Natural killer cell (primary cell): ENCODE measurements at regions not wholly inside any gene's neighbourhood (a gene's known extent, or its start where the extent isn't known, plus 50 kb on each side); places are given as distances from the start of the nearest gene placed in this dataset.

Experiments
- ATAC-seq, 3 donors: fragments of 150-1000 bp in 2 of 3; fragments of 200-7000 bp in 1 of 3; cut with Tn5 transposase; 1 replicate in 1 of 3; 2 replicates in 2 of 3; pipeline ENCODE4 v1.10.0; 2021; ENCODE audit warnings: mild to moderate bottlenecking in 2 of 3, moderate library complexity in 2 of 3
- DNase-seq, 2 donors: peaks; one replicate each; pipeline versions ENCODE4 v3.0.0 to v3.0.0-alpha.2; 2013 to 2021; ENCODE audit warnings: mixed read lengths in 1 of 2
- H3K27ac ChIP-seq: one replicate; pipeline ENCODE4 v1.5.1; 2013; ENCODE audit warnings: mild to moderate bottlenecking, low read length
- H3K27me3 ChIP-seq: one replicate; pipeline ENCODE4 v1.6.1; 2013; ENCODE audit warnings: low read length; ENCODE audit not compliant: control insufficient read depth, insufficient read depth
- H3K36me3 ChIP-seq: one replicate; pipeline ENCODE4 v1.6.1; 2013; ENCODE audit warnings: low read length; ENCODE audit not compliant: control insufficient read depth, insufficient read depth
- H3K4me1 ChIP-seq: one replicate; pipeline ENCODE4 v1.6.1; 2013; ENCODE audit warnings: low read length; ENCODE audit not compliant: control insufficient read depth, insufficient read depth
- H3K4me3 ChIP-seq: one replicate; pipeline ENCODE4 v1.5.1; 2013; ENCODE audit warnings: low read length
- H3K9me3 ChIP-seq: one replicate; pipeline ENCODE4 v1.6.1; 2013; ENCODE audit warnings: low read length; ENCODE audit not compliant: control insufficient read depth, insufficient read depth
- H3K27ac Mint-ChIP-seq, 2 donors: one replicate each; pipeline ENCODE4 v1.8.0; 2022; ENCODE audit warnings: mild to moderate bottlenecking in 2 of 2, mixed read lengths in 2 of 2, moderate library complexity in 1 of 2
- H3K27me3 Mint-ChIP-seq, 2 donors: one replicate each; pipeline ENCODE4 v1.8.0; 2022; ENCODE audit warnings: low read depth in 2 of 2, mixed read lengths in 2 of 2
- H3K36me3 Mint-ChIP-seq: one replicate; pipeline ENCODE4 v1.8.0; 2022; ENCODE audit warnings: mixed read lengths
- H3K4me1 Mint-ChIP-seq, 2 donors: one replicate each; pipeline ENCODE4 v1.8.0; 2022; ENCODE audit warnings: mixed read lengths in 2 of 2
- H3K4me3 Mint-ChIP-seq: one replicate; pipeline ENCODE4 v1.8.0; 2022; ENCODE audit warnings: mild to moderate bottlenecking, moderate library complexity, mixed read lengths
- H3K9me3 Mint-ChIP-seq, 2 donors: one replicate each; pipeline ENCODE4 v1.8.0; 2022; ENCODE audit warnings: mixed read lengths in 2 of 2
- CTCF ChIP-seq: fragments of 200-600 bp; IDR thresholded peaks from one replicate; pipeline ENCODE4 v1.8.0; 2022; ENCODE audit warnings: antibody characterized with exemption
- WGBS: methylation state at CpG from one replicate; pipeline ENCODE4 v1.1.7; 2013; ENCODE audit warnings: missing lambda C conversion rate; ENCODE audit not compliant: insufficient coverage; 5-methylcytosine and 5-hydroxymethylcytosine counted together
- intact Hi-C: fragments of 100-400 bp; cut with micrococcal nuclease; formaldehyde crosslinking; loops from one replicate; pipeline ENCODE4 v1.14.2; 2022

GRCh38 chr11:19576903-19577302 is 135.7 kb upstream of the NAV2 start:
- H3K9me3 Mint-ChIP-seq, result no peaks in the 10 kb centered on the region
- TF ChIP-seq CTCF, result no peak

GRCh38 chr11:19576054-19576453 is 136.6 kb upstream of the NAV2 start:
- Mint-ChIP-seq H3K27me3 (peaks cover 0 to 1% of the 10 kb centered on the region in 2 donors), H3K27ac (no peak overlapping the region), H3K4me3 (no peak overlapping the region), H3K4me1 (no peaks in the 10 kb centered on the region), H3K36me3 (no peaks in the 10 kb centered on the region), H3K9me3 (no peaks in the 10 kb centered on the region)
- intact Hi-C loops, result no loop called here
- 92% methylated on average over 2 of the region's 3 CpGs for WGBS
- H3K4me1 ChIP-seq, result no peaks in the 10 kb centered on the region
- no peak for DNase-seq
- TF ChIP-seq CTCF, result no peak
- no peak overlapping the region for H3K4me3 ChIP-seq
- H3K27me3 ChIP-seq, result no peaks in the 10 kb centered on the region
- no peak for ATAC-seq
- no peak overlapping the region for H3K27ac ChIP-seq
- no peaks in the 10 kb centered on the region for H3K36me3 ChIP-seq
- H3K9me3 ChIP-seq, result no peaks in the 10 kb centered on the region

More at GRCh38 chr11:19576903-19577302, 135.7 kb upstream of the NAV2 start:
- H3K4me3 Mint-ChIP-seq, result no peak overlapping the region
- no peaks in the 10 kb centered on the region for H3K36me3 Mint-ChIP-seq
- peaks cover 0 to under 1% of the 10 kb centered on the region in 2 donors for H3K27me3 Mint-ChIP-seq
- DNase-seq (no peak), ATAC-seq (no peak)
- Histone ChIP-seq H3K27ac (no peak overlapping the region), H3K4me1 (no peaks in the 10 kb centered on the region), H3K36me3 (no peaks in the 10 kb centered on the region), H3K9me3 (no peaks in the 10 kb centered on the region), H3K27me3 (no peaks in the 10 kb centered on the region), H3K4me3 (no peak overlapping the region)
- intact Hi-C loops, result no loop called here
- H3K4me1 Mint-ChIP-seq, result no peaks in the 10 kb centered on the region
- 84% methylated on average over 6 of the region's 6 CpGs for WGBS
- H3K27ac Mint-ChIP-seq, result no peak overlapping the region

- no peak overlapping the region for H3K4me3 Mint-ChIP-seq
- no peaks in the 10 kb centered on the region for H3K4me1 Mint-ChIP-seq
- H3K4me1 ChIP-seq, result no peaks in the 10 kb centered on the region
- no peaks in the 10 kb centered on the region for H3K36me3 Mint-ChIP-seq
- no peak for TF ChIP-seq CTCF
- intact Hi-C loops, result no loop called here
- H3K9me3 ChIP-seq, result no peaks in the 10 kb centered on the region
- no peaks in the 10 kb centered on the region for H3K36me3 ChIP-seq
- ATAC-seq (no peak), DNase-seq (no peak)
- 61% methylated on average over 3 of the region's 3 CpGs for WGBS
- no peak overlapping the region for H3K27ac Mint-ChIP-seq
- H3K9me3 Mint-ChIP-seq, result no peaks in the 10 kb centered on the region
- peaks cover 0 to 5% of the 10 kb centered on the region in 2 donors for H3K27me3 Mint-ChIP-seq
- no peaks in the 10 kb centered on the region for H3K27me3 ChIP-seq
- H3K27ac ChIP-seq, result no peak overlapping the region
- H3K4me3 ChIP-seq, result no peak overlapping the region
Measured at GRCh38 chr11:19574916-19575315, 137.7 kb upstream of the NAV2 start.

- Histone ChIP-seq H3K27me3 (no peaks in the 10 kb centered on the region), H3K9me3 (no peaks in the 10 kb centered on the region), H3K4me1 (no peaks in the 10 kb centered on the region), H3K4me3 (no peak overlapping the region), H3K27ac (no peak overlapping the region), H3K36me3 (no peaks in the 10 kb centered on the region)
- H3K9me3 Mint-ChIP-seq, result no peaks in the 10 kb centered on the region
- H3K36me3 Mint-ChIP-seq, result no peaks in the 10 kb centered on the region
- intact Hi-C loops, result no loop called here
- ATAC-seq (no peak), DNase-seq (no peak)
- no peaks in the 10 kb centered on the region for H3K4me1 Mint-ChIP-seq
- H3K4me3 Mint-ChIP-seq, result no peak overlapping the region
- H3K27me3 Mint-ChIP-seq, result peaks cover 0 to 10% of the 10 kb centered on the region in 2 donors
- 93% methylated on average over 1 of the region's 1 CpG for WGBS
- TF ChIP-seq CTCF, result no peak
- H3K27ac Mint-ChIP-seq, result no peak overlapping the region
Measured at GRCh38 chr11:19573666-19574065, 139.0 kb upstream of the NAV2 start.
